Caki2 (cell line): ENCODE measurements at regions not wholly inside any gene's neighbourhood (a gene's known extent, or its start where the extent isn't known, plus 50 kb on each side); places are given as distances from the start of the nearest gene placed in this dataset.

ENCODE experiments used
- DNase-seq: peaks from one replicate; pipeline ENCODE4 v3.0.0-alpha.2; 2015; ENCODE audit warnings: low read depth
- in situ Hi-C: cut with HindIII; loops from 2 replicates; pipeline ENCODE4 v1.10.0; 2016; ENCODE audit warnings: low sequenced_read_pairs, low pct_unique_long_range_greater_than_20kb, mixed read lengths

GRCh38 chr4:163806653-163807052 is 312.2 kb downstream of the TMA16 start:
- no peak for DNase-seq
- in situ Hi-C loops = no loop called here

GRCh38 chr4:163808011-163808410 is 313.5 kb downstream of the TMA16 start:
- in situ Hi-C loops = no loop called here
- peak; percentile 2 for DNase-seq

GRCh38 chr4:163810755-163811154 is 316.3 kb downstream of the TMA16 start:
- in situ Hi-C loops = no loop called here
- DNase-seq = no peak

GRCh38 chr4:163815776-163816175 is 321.3 kb downstream of the TMA16 start:
- in situ Hi-C loops = no loop called here
- no peak for DNase-seq

- in situ Hi-C loops = no loop called here
- DNase-seq = no peak
Observed at GRCh38 chr4:163816494-163816893, 322.0 kb downstream of the TMA16 start.

- in situ Hi-C loops = no loop called here
- no peak for DNase-seq
Observed at GRCh38 chr4:163818673-163819072, 324.2 kb downstream of the TMA16 start.

GRCh38 chr4:163833669-163834068 is 339.2 kb downstream of the TMA16 start:
- in situ Hi-C loops = no loop called here
- no peak for DNase-seq

GRCh38 chr4:163846008-163846407 is 351.5 kb downstream of the TMA16 start:
- in situ Hi-C loops = no loop called here
- DNase-seq = no peak

GRCh38 chr4:163852246-163852645 is 357.8 kb downstream of the TMA16 start:
- in situ Hi-C loops = no loop called here
- no peak for DNase-seq

- DNase-seq = no peak
- in situ Hi-C loops = no loop called here
Observed at GRCh38 chr4:163857903-163858302, 363.4 kb downstream of the TMA16 start.

GRCh38 chr4:163858515-163858914 is 364.0 kb downstream of the TMA16 start:
- in situ Hi-C loops = no loop called here

GRCh38 chr4:163863082-163863481 is 368.6 kb downstream of the TMA16 start:
- in situ Hi-C loops = no loop called here
- no peak for DNase-seq

More at GRCh38 chr4:163858515-163858914, 364.0 kb downstream of the TMA16 start:
- DNase-seq = no peak

- in situ Hi-C loops = no loop called here
- DNase-seq = no peak
Observed at GRCh38 chr4:163865010-163865409, 370.5 kb downstream of the TMA16 start.

- peak; percentile 48 for DNase-seq
- in situ Hi-C loops = no loop called here
Observed at GRCh38 chr4:163866728-163867315, 372.3 kb downstream of the TMA16 start.

GRCh38 chr4:163868445-163868844 is 374.0 kb downstream of the TMA16 start:
- in situ Hi-C loops = no loop called here
- DNase-seq = no peak

- in situ Hi-C loops = no loop called here
- DNase-seq = no peak
Observed at GRCh38 chr4:163871078-163871477, 376.6 kb downstream of the TMA16 start.

GRCh38 chr4:163875327-163875726 is 380.8 kb downstream of the TMA16 start:
- no peak for DNase-seq
- in situ Hi-C loops = no loop called here

- DNase-seq = no peak
- in situ Hi-C loops = no loop called here
Observed at GRCh38 chr4:163878336-163879121, 384.0 kb downstream of the TMA16 start.

GRCh38 chr4:163892417-163892816 is 397.9 kb downstream of the TMA16 start:
- in situ Hi-C loops = no loop called here
- DNase-seq = no peak
